ENCODE measurements at regions not wholly inside any gene's neighbourhood (a gene's known extent, or its start where the extent isn't known, plus 50 kb on each side); places are given as distances from the start of the nearest gene placed in this dataset.
"Not testable (repeated sequence)": the region's sequence is repeated elsewhere in the genome, so short reads cannot be mapped to it uniquely, and the experiment has no call there.

DNA sequence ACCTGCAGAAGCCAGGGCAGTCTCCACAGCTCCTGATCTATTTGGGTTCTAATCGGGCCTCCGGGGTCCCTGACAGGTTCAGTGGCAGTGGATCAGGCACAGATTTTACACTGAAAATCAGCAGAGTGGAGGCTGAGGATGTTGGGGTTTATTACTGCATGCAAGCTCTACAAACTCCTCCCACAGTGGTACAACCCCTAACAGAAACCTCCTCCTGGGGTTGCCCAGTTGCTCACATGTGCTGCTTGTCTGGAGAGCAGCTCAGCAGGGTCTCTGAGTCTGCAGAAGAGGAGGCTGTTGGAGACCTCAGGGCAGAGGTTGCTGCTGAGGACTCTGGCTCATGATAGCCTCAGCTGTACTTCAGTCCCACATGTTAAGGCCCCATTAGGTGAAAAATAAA lies 1269.1 kb downstream of the RPIA start:
- DNase-seq (ENCODE audit: low read depth) = not testable (repeated sequence)

DNA sequence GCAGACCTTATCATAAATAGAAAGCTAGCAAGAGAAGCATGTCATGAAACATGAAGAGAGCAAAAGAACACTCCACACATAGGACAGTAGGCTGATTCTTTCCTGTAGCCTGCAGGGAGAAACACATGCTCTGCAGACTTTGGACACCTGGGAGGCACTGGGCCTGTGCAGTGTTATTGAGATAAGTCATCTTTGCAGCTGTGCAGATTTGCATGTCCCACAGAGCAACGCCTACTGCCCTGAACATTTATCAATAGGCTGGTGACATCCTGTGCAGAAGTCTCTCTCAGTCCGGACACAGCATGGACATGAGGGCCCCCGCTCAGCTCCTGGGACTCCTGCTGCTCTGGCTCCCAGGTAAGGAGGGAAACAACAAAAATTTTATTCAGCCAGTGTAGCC lies 1277.1 kb downstream of the RPIA start:
- not testable (repeated sequence) for DNase-seq (ENCODE audit: low read depth)

DNA sequence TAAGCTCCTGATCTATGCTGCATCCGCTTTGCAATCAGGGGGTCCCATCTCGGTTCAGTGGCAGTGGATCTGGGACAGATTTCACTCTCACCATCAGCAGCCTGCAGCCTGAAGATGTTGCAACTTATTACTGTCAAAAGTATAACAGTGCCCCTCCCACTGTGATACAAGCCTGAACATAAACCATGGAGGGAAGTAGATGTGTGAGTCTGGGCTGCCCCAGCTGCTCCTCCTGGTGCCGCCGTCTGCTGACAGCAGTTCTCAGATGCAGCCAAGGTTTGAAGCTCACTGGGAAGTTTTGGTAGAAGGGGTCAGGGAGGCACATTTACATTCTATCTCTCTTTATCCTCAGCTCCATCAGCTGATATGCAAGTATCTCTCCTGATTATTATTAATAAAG lies 1277.7 kb downstream of the RPIA start:
- DNase-seq (ENCODE audit: low read depth) = not testable (repeated sequence)

DNA sequence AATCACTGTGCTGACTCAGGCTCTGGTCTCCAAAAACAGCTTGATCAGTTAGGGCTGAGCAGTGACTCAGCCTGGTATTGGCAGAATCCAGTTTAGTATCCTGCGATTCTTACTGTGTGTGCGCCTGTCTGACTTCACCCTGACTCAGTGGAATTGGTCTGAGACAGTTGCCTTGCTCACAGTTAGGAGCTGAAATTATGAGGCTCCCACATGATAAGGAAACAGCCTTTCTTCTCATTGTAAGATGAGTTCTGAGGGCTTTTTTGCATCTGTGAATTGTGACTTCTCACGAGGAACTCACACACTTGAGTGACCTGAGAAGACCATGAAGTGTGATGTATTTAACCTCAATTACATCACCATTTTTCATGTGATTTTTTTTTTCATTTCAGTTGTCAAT lies 1282.4 kb downstream of the RPIA start:
- peak; percentile 62 for DNase-seq (ENCODE audit: low read depth)

DNA sequence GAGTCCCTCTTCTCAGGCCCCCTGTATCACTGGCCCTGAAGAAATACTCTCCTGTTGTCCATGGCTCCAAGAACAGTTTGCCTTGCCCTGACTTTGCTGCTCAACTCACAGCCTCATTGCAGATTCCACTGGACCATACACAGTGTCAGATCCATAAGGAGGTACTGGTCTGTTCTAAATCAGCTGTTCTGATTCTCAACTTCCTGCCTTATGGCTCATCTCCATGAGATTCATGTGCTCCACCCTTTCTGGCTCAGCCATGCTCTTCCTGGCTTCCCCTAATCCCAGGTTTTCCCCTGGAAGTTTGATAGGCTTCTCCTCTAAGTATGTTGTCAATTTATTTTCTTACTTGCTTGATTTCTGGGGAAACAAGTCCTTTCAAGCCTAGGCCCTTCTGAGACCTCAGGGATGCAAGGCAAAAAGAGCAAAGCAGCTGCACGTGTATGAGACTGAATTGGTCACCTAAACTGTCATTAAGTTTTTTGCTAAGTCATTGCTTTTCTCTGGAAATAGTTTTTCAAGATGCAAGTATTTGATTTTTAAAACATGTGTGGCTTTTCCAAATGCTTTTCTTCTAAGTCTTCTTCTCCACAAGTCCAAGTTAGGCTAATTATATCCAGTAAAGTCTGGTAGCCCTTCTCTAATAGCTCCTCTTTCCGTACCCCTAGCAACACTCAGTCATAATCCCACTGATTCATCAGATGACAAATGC lies 1288.5 kb downstream of the RPIA start:
- DNase-seq (ENCODE audit: low read depth) = not testable (repeated sequence)

DNA sequence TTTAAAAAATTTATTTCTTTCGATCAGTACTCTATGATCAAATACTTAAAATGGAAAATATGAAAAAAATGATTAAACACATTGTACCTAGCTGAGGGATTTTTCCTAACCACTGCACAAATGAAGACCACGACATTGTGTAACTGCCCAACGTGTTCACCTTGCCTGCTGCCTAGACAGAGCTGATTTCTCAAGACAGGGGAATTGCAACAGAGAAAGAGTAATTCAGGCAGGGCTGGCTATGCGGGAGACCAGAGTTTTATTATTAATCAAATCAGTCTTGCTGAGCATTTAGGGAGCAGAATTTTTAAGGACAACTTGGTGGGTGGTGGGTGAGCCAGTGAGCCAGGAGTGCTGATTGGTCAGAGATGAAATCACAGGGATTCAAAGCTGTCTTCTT lies 1290.8 kb downstream of the RPIA start:
- not testable (repeated sequence) for DNase-seq (ENCODE audit: low read depth)

DNA sequence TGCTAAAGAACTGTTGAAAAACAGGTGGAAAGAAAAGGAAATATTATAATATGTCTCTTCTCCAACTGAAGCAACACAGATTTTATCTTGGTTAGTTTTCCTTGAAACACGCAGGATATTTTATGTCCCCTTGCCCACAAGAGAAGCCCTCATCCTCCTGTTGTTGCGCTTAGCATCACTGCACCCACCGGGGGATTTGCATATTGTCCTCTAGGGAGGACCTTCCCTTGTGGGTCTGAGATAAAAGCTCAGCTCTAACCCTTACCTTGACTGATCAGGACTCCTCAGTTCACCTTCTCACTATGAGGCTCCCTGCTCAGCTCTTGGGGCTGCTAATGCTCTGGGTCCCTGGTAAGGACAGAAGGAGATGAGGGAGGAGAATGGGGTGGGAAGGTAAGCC lies 1294.2 kb downstream of the RPIA start:
- not testable (repeated sequence) for DNase-seq (ENCODE audit: low read depth)

DNA sequence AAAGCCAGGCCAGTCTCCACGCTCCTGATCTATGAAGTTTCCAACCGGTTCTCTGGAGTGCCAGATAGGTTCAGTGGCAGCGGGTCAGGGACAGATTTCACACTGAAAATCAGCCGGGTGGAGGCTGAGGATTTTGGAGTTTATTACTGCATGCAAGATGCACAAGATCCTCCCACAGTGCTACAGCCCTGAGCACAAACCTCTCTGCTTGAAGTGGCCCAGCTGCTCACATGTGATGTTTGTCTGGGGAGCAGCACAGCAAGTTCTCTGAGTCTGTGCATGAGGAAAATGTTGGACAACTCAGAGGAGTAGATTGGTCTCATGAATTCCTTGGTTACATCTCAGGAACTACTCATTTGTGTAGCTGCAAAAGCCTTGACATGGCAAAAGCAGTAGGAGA lies 1295.1 kb downstream of the RPIA start:
- not testable (repeated sequence) for DNase-seq (ENCODE audit: low read depth)

DNA sequence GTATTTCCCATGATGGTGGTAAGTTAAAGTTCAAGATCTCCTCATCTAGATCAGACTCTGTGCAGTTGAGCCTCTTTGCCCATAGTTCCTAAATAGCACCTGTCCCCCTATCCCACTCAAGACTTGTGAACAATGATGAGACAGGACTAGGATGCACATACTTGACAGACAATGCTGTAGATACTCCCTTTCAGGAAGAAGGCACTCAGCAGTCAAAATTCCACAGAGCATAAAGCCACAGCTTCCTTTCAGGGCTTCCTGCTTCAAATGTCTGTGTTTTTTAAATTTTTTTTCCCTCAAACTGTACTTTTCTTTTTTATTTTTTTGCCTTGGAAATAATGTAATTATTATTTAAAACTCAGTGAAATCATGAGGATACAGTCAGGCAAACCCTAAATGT lies 1305.3 kb downstream of the RPIA start:
- not testable (repeated sequence) for DNase-seq (ENCODE audit: low read depth)

DNA sequence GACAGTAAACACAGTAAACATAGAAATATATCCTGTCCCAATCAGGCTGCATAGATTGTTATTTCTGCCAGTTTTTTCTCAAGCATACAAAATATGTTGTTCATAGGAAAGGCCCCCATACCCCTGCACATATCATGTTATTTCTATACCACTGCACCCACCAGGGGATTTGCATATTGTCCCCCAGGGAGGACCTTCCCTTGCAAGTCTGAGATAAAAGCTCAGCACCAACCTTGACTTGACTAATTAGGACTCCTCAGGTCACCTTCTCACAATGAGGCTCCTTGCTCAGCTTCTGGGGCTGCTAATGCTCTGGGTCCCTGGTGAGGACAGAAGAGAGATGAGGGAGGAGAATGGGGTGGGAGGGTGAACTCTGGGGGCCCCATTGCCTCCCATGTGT lies 1313.1 kb downstream of the RPIA start:
- DNase-seq (ENCODE audit: low read depth) = not testable (repeated sequence)

DNA sequence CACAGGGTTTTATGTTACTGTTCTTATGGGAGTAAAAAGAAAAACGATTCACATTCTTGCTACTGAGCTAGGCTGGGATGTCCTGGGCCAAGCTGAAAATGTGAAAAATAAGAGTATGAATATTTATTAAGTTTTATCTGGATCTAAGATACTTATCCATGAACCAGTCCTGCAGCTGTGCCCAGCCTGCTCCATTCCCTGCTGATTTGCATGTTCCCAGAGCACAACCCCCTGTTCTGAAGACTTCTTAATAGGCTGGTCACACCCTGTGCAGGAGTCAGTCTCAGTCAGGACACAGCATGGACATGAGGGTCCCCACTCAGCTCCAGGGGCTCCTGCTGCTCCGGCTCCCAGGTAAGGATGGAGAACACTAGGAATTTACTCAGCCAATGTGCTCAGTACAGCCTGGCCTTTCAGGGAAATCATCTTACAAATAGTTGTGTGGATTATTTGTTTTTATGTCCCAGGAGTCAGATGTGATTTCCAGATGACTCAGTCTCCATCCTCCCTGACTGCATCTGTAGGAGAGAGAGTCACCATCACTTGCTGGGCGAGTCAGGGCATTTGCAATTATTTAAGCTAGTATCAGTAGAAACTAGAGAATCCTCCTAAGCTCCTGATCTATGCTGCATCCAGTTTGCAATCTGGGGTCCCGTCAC lies 1319.1 kb downstream of the RPIA start:
- not testable (repeated sequence) for DNase-seq (ENCODE audit: low read depth)

DNA sequence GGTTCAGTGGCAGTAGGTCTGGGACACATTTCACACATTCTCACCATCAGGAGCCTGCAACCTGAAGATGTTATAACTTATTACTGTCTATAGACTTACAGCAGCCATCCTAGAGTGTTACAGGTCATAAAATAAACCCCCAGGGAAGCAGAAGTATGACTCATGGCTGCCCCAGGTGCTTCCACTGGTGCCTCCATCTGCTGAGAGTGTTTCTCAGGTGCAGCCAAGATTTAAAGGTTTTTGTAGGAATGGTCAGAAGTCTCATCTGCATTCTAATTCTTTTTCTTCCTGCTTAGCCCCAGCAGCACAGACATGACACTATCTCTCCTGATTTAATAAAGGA lies 1319.6 kb downstream of the RPIA start:
- not testable (repeated sequence) for DNase-seq (ENCODE audit: low read depth)

DNA sequence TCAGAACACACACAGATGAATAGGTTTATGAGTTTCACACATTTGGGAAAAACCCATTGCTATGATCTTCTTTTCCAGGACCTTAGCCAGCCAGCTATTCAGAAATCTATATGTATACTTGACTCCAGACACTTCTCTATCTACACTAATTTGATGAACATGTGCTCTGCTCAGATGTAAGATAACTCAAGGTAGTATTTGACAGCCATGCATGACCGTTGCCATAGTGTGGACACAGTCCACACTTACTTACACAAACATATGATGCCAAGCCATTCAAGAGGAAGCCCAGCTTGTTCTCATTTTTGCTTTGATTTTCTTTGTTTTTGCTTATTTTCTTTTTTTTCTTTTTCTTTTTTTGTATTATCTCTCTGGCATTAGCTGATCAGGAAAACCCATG lies 1328.4 kb downstream of the RPIA start:
- DNase-seq (ENCODE audit: low read depth) = not testable (repeated sequence)

DNA sequence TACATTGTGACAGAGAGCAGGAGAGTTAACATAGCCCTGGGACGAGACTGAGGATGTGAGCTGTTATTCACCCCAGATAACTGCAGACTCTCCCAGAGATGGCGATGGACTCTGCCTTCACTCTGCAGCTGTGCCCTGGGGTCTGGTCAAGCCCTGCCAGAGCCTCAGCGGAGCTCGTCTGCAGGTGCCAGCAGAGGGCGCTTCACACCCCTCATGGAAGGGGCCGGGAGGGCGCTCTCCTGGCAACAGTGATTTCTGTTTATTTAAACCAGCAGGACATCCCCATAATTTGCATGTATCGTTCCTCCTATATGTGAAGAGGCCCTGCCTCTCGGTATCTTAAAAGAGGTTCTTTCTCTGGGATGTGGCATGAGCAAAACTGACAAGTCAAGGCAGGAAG lies 1329.8 kb downstream of the RPIA start:
- not testable (repeated sequence) for DNase-seq (ENCODE audit: low read depth)

DNA sequence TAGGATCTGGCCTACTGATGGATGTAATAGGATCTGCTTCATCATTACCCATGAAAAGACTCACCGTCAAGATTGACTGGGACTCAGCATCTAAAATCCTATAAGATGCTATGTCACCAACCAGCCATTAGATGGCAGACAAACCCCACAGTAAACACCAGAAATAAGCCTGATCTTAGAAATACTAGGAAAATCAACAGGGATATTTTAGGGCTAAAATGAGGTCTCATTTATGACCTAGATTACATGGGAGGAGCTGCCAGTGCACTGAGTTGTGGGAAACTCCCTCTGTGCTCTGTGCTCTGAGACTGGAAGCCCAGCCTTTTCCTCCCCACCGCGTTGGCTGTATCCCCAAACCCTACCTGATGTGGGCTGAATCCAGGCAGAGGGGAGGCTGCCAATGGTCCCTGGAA lies 1335.8 kb downstream of the RPIA start:
- not testable (repeated sequence) for DNase-seq (ENCODE audit: low read depth)

DNA sequence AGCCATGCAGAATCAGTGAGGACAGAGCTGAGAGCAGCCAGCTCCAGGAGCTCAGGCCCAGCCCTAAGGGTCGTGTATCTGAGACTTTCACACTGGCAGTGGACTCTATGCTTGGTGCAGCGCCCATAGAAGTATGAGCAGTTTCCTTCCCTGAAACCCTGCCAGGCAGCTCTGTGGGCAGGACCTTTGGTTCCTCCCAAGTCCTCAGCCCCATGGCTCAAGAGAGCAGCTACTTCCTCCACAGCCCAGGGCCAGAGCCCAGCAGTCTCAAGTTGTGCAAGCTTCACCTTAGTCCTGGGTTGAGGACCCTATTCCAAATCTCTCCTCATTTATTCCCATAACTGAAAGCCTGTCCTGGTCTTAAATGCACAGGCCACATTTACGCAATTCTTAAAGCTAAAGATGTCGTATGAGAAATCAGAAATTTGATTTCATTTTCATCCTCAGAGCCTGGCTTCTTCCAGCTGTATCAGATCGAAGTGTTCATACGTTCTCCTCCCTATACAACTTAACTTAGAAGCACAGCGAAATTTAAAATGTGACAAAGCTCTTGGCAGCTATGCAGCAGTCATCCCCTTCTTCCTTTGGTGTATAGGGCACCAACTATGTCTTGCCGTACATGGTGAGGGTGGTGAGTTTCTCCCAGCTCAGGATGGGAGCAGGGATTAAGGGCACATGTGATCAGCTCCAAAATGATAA lies 1337.1 kb downstream of the RPIA start:
- not testable (repeated sequence) for DNase-seq (ENCODE audit: low read depth)

DNA sequence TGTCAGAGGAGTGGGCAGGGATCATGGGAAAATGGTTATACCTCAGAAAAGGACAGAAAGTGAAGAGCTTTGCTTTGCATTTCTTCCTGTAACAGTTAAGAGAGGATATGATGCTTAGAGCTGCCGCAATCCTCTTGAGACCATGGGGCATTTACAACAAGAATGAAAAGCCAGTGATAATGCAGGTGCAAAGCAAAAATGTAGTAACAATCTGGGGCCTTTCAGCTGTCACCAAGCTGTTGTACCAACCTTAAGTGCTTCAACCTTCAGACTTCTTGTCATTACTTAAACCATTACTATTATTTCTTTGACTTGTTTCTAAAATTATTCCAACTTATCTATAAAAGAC lies 1337.6 kb downstream of the RPIA start:
- DNase-seq (ENCODE audit: low read depth) = not testable (repeated sequence)

DNA sequence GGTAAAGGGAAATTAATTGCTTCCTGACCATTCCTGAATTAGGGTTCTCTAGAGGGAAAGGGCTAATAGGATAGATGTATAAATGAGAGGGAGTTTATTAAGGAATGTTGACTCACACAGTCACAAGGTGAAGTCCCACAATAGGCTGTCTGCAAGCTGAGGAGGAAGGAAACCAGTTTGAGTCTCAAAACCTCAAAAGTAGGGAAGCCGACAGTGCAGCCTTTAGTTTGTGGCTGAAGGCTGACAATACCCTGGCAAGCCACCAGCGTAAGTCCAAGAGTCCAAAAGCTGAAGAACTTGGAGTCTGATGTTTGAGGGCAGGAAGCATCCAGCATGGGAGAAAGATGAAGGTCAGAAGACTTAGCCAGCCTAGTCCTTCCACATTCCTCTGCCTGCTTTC lies 1340.8 kb downstream of the RPIA start:
- DNase-seq (ENCODE audit: low read depth) = not testable (repeated sequence)

DNA sequence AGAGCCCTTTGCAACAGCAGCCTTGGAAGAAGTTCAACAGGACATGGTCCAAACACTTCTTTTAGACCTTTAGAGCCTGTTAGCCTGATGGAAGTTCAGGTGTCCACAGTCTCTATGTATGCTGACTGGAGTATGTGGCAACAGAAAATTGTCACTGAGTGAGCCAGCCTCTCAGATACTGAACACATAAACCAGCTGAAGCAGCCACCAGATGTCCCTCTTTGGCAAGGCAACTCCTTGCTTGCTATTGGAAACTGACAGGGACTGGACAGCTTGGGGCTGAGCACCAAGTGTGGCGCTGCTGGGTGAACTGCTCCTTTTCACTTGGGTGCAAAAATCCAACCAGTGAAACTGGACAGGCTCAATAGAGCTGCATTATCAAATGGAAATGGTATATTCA lies 1344.9 kb downstream of the RPIA start:
- not testable (repeated sequence) for DNase-seq (ENCODE audit: low read depth)

DNA sequence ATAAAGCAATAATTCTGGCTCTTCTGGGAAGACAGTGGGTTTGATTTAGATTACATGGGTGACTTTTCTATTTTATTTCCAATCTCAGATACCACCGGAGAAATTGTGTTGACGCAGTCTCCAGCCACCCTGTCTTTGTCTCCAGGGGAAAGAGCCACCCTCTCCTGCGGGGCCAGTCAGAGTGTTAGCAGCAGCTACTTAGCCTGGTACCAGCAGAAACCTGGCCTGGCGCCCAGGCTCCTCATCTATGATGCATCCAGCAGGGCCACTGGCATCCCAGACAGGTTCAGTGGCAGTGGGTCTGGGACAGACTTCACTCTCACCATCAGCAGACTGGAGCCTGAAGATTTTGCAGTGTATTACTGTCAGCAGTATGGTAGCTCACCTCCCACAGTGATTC lies 1347.6 kb downstream of the RPIA start:
- not testable (repeated sequence) for DNase-seq (ENCODE audit: low read depth)

DNA sequence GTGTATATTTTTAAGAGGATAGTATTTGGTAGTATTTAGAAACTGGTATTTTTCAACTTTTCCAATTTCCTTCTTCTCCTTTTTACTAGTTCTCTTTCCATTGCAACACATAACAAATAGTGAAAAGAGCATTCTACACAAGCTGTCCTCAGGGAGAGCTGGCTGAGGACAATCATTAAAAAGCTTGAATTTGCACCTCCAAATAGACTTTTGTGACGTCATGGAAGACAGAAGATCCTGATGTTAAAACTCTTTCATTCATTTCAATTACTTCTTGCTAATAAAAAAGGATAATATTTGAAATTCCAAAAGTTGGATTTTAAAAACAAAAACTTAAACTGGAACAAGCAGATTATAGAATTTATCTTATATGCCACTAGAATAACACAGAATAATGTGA lies 1356.3 kb downstream of the RPIA start:
- DNase-seq (ENCODE audit: low read depth) = not testable (repeated sequence)

DNA sequence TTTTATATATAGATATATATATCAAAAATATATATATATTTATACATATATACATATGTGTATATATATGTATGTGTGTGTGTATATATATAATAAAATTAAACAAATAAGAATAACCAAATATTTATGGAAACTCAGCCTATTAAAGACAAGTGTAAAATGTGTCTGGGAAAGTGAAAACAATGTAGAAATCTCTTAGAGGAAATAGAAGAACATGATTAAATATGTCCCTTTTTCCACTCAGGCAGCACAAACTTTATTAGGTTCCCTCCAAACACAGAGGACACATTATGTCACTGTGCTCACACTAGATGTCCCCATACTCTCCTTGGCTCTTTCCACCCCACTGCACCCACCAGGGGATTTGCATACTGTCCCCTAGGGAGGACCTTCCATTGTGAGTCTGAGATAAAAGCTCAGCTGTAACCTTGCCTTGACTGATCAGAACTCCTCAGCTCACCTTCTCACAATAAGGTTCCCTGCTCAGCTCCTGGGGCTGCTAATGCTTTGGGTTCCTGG lies 1360.7 kb downstream of the RPIA start:
- not testable (repeated sequence) for DNase-seq (ENCODE audit: low read depth)

DNA sequence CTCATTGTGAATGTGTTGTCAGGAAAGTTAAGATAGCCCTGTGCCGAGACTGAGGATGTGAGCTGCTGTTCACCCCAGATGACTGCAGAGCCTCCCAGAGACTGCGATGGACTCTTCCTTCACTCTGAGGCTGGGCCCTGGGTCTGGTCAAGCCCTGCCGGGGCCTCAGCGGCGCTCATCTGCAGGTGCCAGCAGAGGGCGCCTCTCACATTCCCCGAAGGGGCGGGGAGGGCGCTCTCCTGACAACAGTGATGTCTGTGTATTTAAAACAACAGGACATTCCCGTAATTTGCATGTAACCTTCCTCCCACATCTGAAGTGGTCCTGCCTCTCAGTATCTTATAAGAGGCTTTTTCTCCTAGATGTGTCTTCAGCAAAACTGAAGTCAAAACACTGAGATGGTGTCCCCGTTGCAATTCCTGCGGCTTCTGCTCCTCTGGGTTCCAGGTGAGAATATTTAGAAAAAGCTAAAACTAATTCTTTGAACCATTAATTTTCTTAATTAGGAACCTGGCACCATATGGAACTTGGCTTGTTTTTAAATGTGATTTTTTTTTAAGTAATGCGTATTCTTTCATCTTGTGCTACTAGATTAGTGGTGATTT lies 1377.9 kb downstream of the RPIA start:
- no peak for DNase-seq (ENCODE audit: low read depth)

Data from GM04503 (cell line).